ENCODE measurements at regions not wholly inside any gene's neighbourhood (a gene's known extent, or its start where the extent isn't known, plus 50 kb on each side); places are given as distances from the start of the nearest gene placed in this dataset.

GRCh38 chr10:47061776-47062175 lies 150.5 kb downstream of the PTPN20 start:
- TF ChIP-seq EZH2 (IDR thresholded peaks at IDR 0.05): no peak
- no peak for TF ChIP-seq POLR2AphosphoS5 (IDR thresholded peaks at IDR 0.05; ENCODE audit: borderline replicate concordance, low read depth, low read length)
- no peak for TF ChIP-seq FOXP2 (optimal IDR thresholded peaks at IDR 0.05; ENCODE audit: control extremely low read depth, extremely low read length, insufficient read depth)

All from SK-N-MC (cell line).